Activated gamma-delta T cell treated with Interleukin-2 at 50 U/mL for 16 hours (primary cell): ENCODE measurements at regions not wholly inside any gene's neighbourhood (a gene's known extent, or its start where the extent isn't known, plus 50 kb on each side); places are given as distances from the start of the nearest gene placed in this dataset.

ENCODE experiments used
- DNase-seq: peaks from one replicate; pipeline ENCODE4 v3.0.0-alpha.2; 2020

DNA sequence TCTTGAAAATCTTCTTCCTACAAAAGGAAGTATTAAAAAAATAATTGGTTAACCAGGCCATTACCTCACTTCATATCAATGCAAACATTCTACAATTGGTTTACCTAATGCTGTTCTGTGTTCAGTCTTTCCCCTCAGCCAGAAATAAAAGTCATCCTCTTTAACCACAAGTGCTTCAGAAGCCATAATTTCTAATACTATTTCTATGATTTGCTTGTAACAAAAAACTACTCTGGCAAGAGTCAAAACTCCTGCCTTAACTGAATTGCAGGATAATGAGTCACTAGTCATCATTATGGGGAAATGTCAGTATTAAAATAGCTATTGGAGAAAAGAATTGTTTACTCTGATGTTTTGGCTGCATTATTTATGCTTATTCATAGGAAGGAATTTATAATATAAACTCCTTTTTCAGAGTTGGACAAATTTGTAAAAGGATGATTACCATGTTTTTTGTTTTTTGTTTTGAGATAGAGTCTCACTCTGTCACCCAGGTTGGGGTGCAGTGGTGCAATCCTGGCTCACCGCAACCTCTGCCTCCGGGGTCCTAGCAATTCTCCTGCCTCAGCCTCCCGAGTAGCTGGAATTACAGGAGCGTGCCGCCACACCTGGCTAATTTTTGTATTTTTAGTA lies 55.5 kb upstream of the ODAD2 start:
- DNase-seq, result no peak

DNA sequence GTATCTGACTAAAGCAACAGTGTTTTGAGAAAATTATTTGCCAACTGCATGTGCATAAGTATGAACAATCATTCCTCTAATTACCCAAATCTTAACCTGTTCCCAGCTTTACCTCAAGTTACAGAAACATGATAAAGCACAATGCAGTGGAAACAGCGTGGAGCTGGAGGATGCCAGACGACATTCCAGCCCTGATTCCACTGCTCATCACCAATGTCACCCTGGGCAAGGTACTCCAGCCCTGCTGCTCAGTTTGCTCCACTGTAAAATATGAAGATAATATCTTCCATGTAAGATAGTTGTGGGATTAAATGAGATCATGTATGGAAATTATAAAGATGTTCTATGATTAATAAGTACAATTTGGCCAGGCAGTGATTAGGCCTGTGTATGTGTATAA lies 50.4 kb upstream of the ODAD2 start:
- DNase-seq, result no peak
